ENCODE measurements at regions not wholly inside any gene's neighbourhood (a gene's known extent, or its start where the extent isn't known, plus 50 kb on each side); places are given as distances from the start of the nearest gene placed in this dataset.

DNA sequence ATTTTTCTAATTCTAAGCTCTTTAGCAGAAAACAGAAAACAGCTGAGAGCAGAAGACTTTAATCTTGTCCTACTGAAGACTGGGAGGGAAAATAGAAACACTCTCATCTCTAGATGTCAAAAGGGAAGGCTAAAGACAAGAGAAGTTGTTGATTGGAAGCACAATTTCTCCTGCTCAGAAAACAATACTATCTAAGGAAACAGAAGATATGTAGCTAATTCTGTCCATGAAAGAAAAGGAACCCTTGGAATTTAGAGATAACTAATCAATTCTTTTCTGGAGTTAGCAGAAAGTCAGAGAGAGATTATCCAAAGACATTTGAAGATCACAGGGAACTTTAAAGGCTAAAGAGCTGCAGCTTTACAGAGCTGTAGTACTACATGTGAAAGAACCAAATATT is 126.2 kb downstream of the HSD17B3 start:
- Histone ChIP-seq H3K9me3 (replicated peaks; ENCODE audit: control insufficient read depth, insufficient read depth, low read depth, low read length) (no peaks in the 10 kb centered on the region), H3K4me2 (ENCODE audit: insufficient read depth, low read length) (no peak overlapping the region), H3K9ac (ENCODE audit: insufficient read depth in 1 of 2, low read depth in 2 of 2, low read length in 2 of 2) (no peak overlapping the region), H3K4me1 (replicated peaks in 1 of 2; ENCODE audit: control insufficient read depth in 2 of 2, insufficient read depth in 2 of 2, low read length in 2 of 2) (no peaks in the 10 kb centered on the region), H3K27ac (ENCODE audit: extremely low read depth, low read depth, low read length) (no peak overlapping the region), H3K4me3 (no peak overlapping the region), H3K27me3 (ENCODE audit: control insufficient read depth in 2 of 2, insufficient read depth in 2 of 2, low read length in 2 of 2) (peaks cover 31 to 53% of the 10 kb centered on the region in 2 experiments; a peak in 4 of 5 replicates), H3K9me1 (ENCODE audit: control insufficient read depth, insufficient read depth, low read length) (no peaks in the 10 kb centered on the region), H4K20me1 (replicated peaks; ENCODE audit: control insufficient read depth, insufficient read depth, low read length) (no peaks in the 10 kb centered on the region; the same call in 1 of the 2 replicates), H3K79me2 (ENCODE audit: control insufficient read depth, insufficient read depth, low read length) (no peaks in the 10 kb centered on the region), H3K36me3 (ENCODE audit: control insufficient read depth, insufficient read depth, low read length) (no peaks in the 10 kb centered on the region), H2AFZ (ENCODE audit: low read depth, low read length) (no peak overlapping the region)
- peak; percentile 23 for FAIRE-seq
- intact Hi-C loops (cut with micrococcal nuclease) (no loop called here), in situ Hi-C loops (cut with MboI) (no loop called here)
- ATAC-seq: no peak
- POLR2A ChIA-PET: interaction anchor here (0.5 kb wide), 1 partner anchor 1826 kb away, joined by 3 read pairs; no protein-coding TSS in a partner anchor
- CTCF ChIA-PET (ENCODE audit: low intra/inter-chr PET ratio): no interaction called here
- BruUV-seq (replicated peaks): no TSS peak
- DNase-seq (ENCODE audit: extremely low read depth in 1 of 4, low spot score in 3 of 4): no peak
- TF ChIP-seq BRF1 (IDR thresholded peaks at IDR 0.05; ENCODE audit: borderline replicate concordance, extremely low read depth, insufficient read length): no peak
- no peak for TF ChIP-seq POLR2A (conservative IDR thresholded peaks at IDR 0.05)

DNA sequence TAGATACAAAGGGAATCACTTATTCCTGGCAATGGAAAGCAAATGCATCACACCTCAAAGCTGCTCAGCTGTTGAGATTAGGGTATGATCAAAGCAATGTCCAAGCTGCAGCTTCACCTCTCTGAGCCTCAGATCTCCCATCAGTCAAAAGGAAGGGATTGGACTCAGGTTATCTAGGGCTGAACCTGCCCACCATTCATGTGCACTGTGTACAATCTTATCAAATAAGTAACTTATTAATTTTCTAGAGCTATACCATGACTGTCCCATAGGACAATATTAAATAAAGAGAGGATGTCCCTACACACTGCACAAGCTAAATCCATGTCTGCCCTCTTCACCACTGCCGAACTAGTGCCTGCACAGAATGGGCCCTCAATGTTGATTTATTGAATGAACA is 127.0 kb downstream of the HSD17B3 start:
- Histone ChIP-seq H3K9me3 (replicated peaks; ENCODE audit: control insufficient read depth, insufficient read depth, low read depth, low read length) (no peaks in the 10 kb centered on the region), H3K4me3 (no peak overlapping the region), H4K20me1 (replicated peaks; ENCODE audit: control insufficient read depth, insufficient read depth, low read length) (no peaks in the 10 kb centered on the region; the same call in 1 of the 2 replicates), H3K27me3 (ENCODE audit: control insufficient read depth in 2 of 2, insufficient read depth in 2 of 2, low read length in 2 of 2) (peaks cover 36 to 53% of the 10 kb centered on the region in 2 experiments; a peak in 4 of 5 replicates), H3K36me3 (ENCODE audit: control insufficient read depth, insufficient read depth, low read length) (no peaks in the 10 kb centered on the region), H2AFZ (ENCODE audit: low read depth, low read length) (no peak overlapping the region), H3K9me1 (ENCODE audit: control insufficient read depth, insufficient read depth, low read length) (no peaks in the 10 kb centered on the region), H3K9ac (ENCODE audit: insufficient read depth in 1 of 2, low read depth in 2 of 2, low read length in 2 of 2) (no peak overlapping the region), H3K79me2 (ENCODE audit: control insufficient read depth, insufficient read depth, low read length) (no peaks in the 10 kb centered on the region), H3K27ac (ENCODE audit: extremely low read depth, low read depth, low read length) (no peak overlapping the region), H3K4me1 (replicated peaks in 1 of 2; ENCODE audit: control insufficient read depth in 2 of 2, insufficient read depth in 2 of 2, low read length in 2 of 2) (no peaks in the 10 kb centered on the region), H3K4me2 (ENCODE audit: insufficient read depth, low read length) (no peak overlapping the region)
- ATAC-seq (no peak), DNase-seq (ENCODE audit: extremely low read depth in 1 of 4, low spot score in 3 of 4) (no peak), FAIRE-seq (no peak)
- in situ Hi-C loops (cut with MboI): no loop called here
- 0% methylated on average over 1 of the region's 1 CpG for WGBS (ENCODE audit: insufficient coverage, low coverage, missing lambda C conversion rate)
- no TSS peak for BruUV-seq (replicated peaks)
- POLR2A ChIA-PET: no interaction called here
- intact Hi-C loops (cut with micrococcal nuclease): no loop called here
- CTCF ChIA-PET (ENCODE audit: low intra/inter-chr PET ratio): no interaction called here
- TF ChIP-seq NCOA2 (IDR thresholded peaks at IDR 0.05; ENCODE audit: partially characterized antibody in 2 of 2) (no peak), TCF7L2 (IDR thresholded peaks at IDR 0.05; ENCODE audit: low read depth, low read length) (no peak), POLR2AphosphoS2 (IDR thresholded peaks at IDR 0.05; ENCODE audit: low read length) (no peak), KDM1A (IDR thresholded peaks at IDR 0.05) (no peak), ZNF75A (CRISPR knock-in tag; IDR thresholded peaks at IDR 0.05) (no peak), ZNF253 (CRISPR knock-in tag; conservative IDR thresholded peaks at IDR 0.05) (no peak), CCAR2 (IDR thresholded peaks at IDR 0.05; ENCODE audit: low read depth, low read length) (no peak), PHB2 (IDR thresholded peaks at IDR 0.05; ENCODE audit: low read depth) (no peak), HNRNPK (IDR thresholded peaks at IDR 0.05; ENCODE audit: low read depth, low read length, poor library complexity, severe bottlenecking) (no peak)
- TF ChIP-seq, protein P1, sequence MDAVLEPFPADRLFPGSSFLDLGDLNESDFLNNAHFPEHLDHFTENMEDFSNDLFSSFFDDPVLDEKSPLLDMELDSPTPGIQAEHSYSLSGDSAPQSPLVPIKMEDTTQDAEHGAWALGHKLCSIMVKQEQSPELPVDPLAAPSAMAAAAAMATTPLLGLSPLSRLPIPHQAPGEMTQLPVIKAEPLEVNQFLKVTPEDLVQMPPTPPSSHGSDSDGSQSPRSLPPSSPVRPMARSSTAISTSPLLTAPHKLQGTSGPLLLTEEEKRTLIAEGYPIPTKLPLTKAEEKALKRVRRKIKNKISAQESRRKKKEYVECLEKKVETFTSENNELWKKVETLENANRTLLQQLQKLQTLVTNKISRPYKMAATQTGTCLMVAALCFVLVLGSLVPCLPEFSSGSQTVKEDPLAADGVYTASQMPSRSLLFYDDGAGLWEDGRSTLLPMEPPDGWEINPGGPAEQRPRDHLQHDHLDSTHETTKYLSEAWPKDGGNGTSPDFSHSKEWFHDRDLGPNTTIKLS (IDR thresholded peaks at IDR 0.05; ENCODE audit: borderline replicate concordance, low read depth): no peak
- TF ChIP-seq, protein P2, sequence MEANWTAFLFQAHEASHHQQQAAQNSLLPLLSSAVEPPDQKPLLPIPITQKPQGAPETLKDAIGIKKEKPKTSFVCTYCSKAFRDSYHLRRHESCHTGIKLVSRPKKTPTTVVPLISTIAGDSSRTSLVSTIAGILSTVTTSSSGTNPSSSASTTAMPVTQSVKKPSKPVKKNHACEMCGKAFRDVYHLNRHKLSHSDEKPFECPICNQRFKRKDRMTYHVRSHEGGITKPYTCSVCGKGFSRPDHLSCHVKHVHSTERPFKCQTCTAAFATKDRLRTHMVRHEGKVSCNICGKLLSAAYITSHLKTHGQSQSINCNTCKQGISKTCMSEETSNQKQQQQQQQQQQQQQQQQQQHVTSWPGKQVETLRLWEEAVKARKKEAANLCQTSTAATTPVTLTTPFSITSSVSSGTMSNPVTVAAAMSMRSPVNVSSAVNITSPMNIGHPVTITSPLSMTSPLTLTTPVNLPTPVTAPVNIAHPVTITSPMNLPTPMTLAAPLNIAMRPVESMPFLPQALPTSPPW (CRISPR knock-in tag; IDR thresholded peaks at IDR 0.05): no peak
- TF ChIP-seq, protein P3, sequence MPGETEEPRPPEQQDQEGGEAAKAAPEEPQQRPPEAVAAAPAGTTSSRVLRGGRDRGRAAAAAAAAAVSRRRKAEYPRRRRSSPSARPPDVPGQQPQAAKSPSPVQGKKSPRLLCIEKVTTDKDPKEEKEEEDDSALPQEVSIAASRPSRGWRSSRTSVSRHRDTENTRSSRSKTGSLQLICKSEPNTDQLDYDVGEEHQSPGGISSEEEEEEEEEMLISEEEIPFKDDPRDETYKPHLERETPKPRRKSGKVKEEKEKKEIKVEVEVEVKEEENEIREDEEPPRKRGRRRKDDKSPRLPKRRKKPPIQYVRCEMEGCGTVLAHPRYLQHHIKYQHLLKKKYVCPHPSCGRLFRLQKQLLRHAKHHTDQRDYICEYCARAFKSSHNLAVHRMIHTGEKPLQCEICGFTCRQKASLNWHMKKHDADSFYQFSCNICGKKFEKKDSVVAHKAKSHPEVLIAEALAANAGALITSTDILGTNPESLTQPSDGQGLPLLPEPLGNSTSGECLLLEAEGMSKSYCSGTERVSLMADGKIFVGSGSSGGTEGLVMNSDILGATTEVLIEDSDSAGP (CRISPR knock-in tag; IDR thresholded peaks at IDR 0.05): no peak
